GM13977 (cell line): ENCODE measurements at regions not wholly inside any gene's neighbourhood (a gene's known extent, or its start where the extent isn't known, plus 50 kb on each side); places are given as distances from the start of the nearest gene placed in this dataset.

ENCODE experiments used
- DNase-seq: peaks from one replicate; pipeline ENCODE4 v3.0.0; 2012; ENCODE audit warnings: low spot score
- in situ Hi-C: fragments of 300-500 bp; cut with MboI; formaldehyde crosslinking; loops from one replicate; pipeline ENCODE4 v1.12.0; 2022; ENCODE audit warnings: low sequenced_read_pairs, low pct_unique_long_range_greater_than_20kb, mixed read lengths, inconsistent platforms; ENCODE audit not compliant: unreplicated experiment
- TF ChIP-seq, protein P1 (sequence below): IDR thresholded peaks from 2 replicates; pipeline ENCODE4 v1.5.1; 2012; ENCODE audit warnings: mild to moderate bottlenecking, control low read depth; ENCODE audit not compliant: insufficient read depth; ENCODE audit errors: extremely low read depth, missing control alignments

DNA sequence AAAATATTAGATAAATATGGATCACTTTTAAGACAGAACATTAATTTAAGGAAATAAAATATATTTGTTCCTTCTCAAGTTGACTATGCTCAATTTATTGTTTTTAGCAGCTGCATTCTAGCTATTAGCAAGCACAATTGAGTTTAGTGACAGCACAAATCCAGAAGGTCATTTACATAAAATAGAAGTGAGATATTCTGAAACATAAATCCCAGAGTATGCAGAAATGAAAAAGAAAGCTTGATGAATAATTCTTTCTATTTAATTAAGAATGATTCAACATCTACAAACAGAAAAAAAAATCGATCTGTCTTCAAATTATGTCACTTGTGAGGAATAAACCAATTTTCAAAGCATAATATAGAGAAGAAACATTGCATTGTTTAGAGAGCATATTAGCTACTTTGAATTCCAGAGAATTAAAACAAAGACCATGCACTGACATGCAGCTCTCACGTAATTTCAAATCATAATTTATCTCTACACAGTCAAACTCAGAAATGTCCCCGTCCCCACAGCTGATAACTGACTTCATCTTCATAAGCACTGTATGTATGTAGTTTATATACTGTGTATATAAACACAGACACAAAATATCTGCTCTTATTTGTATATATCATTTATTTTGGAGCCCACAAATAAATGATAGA, 458.4 kb downstream of the TMX3 start:
- in situ Hi-C loops = no loop called here
- TF ChIP-seq, protein P1, sequence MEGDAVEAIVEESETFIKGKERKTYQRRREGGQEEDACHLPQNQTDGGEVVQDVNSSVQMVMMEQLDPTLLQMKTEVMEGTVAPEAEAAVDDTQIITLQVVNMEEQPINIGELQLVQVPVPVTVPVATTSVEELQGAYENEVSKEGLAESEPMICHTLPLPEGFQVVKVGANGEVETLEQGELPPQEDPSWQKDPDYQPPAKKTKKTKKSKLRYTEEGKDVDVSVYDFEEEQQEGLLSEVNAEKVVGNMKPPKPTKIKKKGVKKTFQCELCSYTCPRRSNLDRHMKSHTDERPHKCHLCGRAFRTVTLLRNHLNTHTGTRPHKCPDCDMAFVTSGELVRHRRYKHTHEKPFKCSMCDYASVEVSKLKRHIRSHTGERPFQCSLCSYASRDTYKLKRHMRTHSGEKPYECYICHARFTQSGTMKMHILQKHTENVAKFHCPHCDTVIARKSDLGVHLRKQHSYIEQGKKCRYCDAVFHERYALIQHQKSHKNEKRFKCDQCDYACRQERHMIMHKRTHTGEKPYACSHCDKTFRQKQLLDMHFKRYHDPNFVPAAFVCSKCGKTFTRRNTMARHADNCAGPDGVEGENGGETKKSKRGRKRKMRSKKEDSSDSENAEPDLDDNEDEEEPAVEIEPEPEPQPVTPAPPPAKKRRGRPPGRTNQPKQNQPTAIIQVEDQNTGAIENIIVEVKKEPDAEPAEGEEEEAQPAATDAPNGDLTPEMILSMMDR = no peak
- no peak for DNase-seq

DNA sequence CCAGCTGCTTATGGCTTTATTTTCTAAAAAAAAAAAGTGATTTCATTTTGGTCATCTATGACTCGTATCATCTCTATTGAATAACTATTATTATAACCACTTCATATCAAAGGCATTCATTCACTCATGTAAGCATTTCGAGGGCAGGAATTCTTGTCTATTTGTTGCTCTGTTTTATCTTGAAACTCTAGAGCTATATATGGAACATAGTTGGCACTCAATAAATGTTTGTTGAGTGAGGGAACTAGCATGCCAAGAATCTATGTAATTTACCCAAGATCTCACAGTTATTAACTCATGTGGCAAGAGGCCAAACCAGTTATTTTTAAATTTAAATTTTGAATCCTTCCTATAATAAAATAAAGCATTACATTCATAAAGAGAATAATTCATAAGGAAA, 470.1 kb downstream of the TMX3 start:
- in situ Hi-C loops = no loop called here
- TF ChIP-seq, protein P1 = no peak
- DNase-seq = no peak

DNA sequence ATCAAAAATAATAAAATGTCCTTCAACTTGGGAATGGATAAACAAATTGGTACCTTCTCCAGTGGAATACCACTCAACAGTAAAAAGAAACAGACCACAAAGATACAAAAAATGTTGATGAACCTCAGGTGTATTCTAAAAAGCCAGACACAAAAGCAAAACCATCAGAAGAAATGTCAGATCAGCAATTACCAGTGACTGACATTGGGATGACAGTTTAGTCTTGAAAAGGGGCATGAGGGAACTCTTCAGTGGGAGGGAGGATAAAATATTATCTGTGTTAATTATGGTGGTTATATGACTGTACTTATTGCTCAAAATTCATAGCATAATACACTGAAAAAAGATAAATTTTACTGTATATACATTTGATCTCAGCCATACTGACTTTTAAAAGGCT, 473.0 kb downstream of the TMX3 start:
- in situ Hi-C loops = no loop called here
- no peak for DNase-seq
- TF ChIP-seq, protein P1 = no peak

DNA sequence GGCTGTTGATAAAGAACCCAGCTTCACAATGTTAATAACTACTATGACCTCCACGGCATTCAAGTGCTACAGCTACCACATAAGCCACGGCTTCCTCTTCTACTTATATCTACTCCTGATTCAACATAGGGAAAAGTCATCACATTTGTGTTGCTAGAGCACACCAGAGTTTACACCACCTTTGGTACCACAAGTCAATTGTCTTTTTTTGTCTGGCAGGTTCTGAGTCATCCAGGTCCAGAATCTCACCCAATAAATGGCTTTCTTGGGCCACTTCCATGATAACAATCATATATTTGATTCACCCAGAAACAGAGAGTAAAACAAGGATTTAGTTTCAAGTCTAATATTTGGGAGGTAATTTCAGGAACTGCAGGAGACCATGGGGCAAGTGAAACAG, 480.2 kb downstream of the TMX3 start:
- TF ChIP-seq, protein P1 = no peak
- DNase-seq = no peak

DNA sequence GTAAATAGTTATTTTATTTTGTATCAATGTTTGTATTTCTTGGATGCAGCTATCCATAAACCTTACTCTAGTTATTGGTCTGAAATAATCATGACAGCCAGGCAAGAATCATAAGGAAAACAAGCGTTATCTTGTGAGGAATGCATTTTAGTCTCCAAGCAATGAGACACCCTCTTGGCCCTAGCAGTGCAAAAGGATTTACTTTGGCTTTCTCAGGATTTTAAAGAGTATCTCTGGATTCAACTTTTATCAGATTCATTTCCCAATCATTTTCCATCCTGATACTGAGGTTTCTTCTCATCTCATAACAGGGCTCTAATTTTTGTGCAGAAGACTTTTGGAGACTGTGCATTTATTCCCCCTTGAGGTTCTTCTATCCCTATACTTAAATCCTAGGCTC, 480.8 kb downstream of the TMX3 start:
- TF ChIP-seq, protein P1 = no peak
- DNase-seq = no peak
- in situ Hi-C loops = no loop called here

More for the DNA sequence above, 480.2 kb downstream of the TMX3 start:
- in situ Hi-C loops = no loop called here

DNA sequence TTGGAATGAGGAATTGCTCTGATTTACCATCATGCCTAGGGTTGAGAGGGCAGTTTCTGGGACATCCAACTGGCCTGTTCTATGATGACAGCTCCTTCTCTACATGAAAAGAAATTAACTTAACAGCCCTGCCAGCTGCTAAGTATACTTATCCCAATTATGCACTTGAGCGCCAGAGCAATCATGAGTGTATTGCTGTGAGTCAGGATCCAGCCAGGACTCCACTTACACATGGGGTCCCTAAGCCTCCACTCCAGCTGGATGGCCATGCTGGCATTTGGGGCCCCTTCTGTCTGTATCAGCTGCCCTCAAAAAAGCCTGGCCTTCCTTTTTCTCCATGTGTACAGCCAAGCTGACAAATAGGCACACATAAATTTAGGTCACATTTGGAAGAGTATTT, 481.9 kb downstream of the TMX3 start:
- in situ Hi-C loops = no loop called here
- no peak for DNase-seq
- TF ChIP-seq, protein P1 = no peak
